ENCODE measurements at regions not wholly inside any gene's neighbourhood (a gene's known extent, or its start where the extent isn't known, plus 50 kb on each side); places are given as distances from the start of the nearest gene placed in this dataset.

DNA sequence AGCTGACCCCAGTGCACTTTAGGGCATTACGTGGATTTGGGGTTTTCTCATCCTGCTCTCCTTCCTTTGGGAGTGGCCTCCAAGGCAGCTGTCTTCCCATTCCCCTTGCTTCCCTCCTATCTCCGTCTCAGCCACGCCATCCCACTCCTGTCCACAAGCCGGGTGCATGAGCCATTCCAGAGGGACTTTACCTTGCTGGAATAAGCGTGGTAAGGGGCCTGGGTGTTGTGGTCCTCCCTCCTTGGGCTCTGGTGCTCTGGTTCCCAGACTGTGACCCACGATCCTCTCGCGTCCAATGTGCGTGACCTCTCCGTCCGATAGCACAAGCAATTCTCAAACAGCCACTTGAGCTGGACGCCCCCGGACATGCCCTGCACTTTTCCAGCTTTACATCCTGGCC is 60.6 kb upstream of the NKX2-2 start:
- H3K18ac ChIP-seq (ENCODE audit: insufficient read length, low read depth, low read length) = no peak overlapping the region
- no peak overlapping the region for H3K23ac ChIP-seq (ENCODE audit: insufficient read length, low read depth, low read length)
- H3K27me3 ChIP-seq (ENCODE audit: insufficient read depth, low read length) = no peaks in the 10 kb centered on the region
- H2BK12ac ChIP-seq (ENCODE audit: insufficient read length, low read depth, low read length) = no peak overlapping the region
- no peak overlapping the region for H3K4me2 ChIP-seq (ENCODE audit: insufficient read depth, insufficient read length, low read length)
- H3K14ac ChIP-seq (ENCODE audit: insufficient read depth, low read length) = no peak overlapping the region
- no peak overlapping the region for H2BK5ac ChIP-seq (ENCODE audit: insufficient read length, low read length)
- H4K20me1 ChIP-seq (ENCODE audit: control insufficient read depth, insufficient read depth, insufficient read length) = no peaks in the 10 kb centered on the region
- no peak overlapping the region for H3K4ac ChIP-seq (ENCODE audit: low read depth, low read length)
- no peak overlapping the region for H4K5ac ChIP-seq (ENCODE audit: insufficient read length, low read depth, low read length)
- peaks cover 29% of the 10 kb centered on the region for H3K27me3 Mint-ChIP-seq (ENCODE audit: low read depth)
- no peak overlapping the region for H3K9ac ChIP-seq (ENCODE audit: extremely low read depth, insufficient read length, low read length)
- no peak overlapping the region for H3T11ph ChIP-seq (ENCODE audit: low read length)
- H3K23me2 ChIP-seq (ENCODE audit: insufficient read length, low read depth, low read length, poor library complexity, severe bottlenecking) = no peaks in the 10 kb centered on the region
- no peak overlapping the region for H2AK5ac ChIP-seq (ENCODE audit: insufficient read length, low read length)
- no peak overlapping the region for H4K8ac ChIP-seq (replicated peaks; ENCODE audit: insufficient read length, low read depth, low read length)
- no peak for TF ChIP-seq CTCF (conservative IDR thresholded peaks at IDR 0.05)
- no peak overlapping the region for H3K56ac ChIP-seq (ENCODE audit: insufficient read length, low read depth, low read length)
- no peaks in the 10 kb centered on the region for H3K9me3 ChIP-seq (ENCODE audit: control insufficient read depth, low read depth, low read length)
- H3K9me3 Mint-ChIP-seq = peaks cover 0 to 2% of the 10 kb centered on the region in 2 experiments; a peak in 1 of 5 replicates
- no peak overlapping the region for H2BK120ac ChIP-seq (ENCODE audit: low read depth, low read length, poor library complexity, severe bottlenecking)
- H3K4me3 Mint-ChIP-seq = no peak overlapping the region
- H4K91ac ChIP-seq (ENCODE audit: insufficient read length, low read depth, low read length) = no peak overlapping the region
- H2BK20ac ChIP-seq (ENCODE audit: low read depth, low read length, poor library complexity, severe bottlenecking) = no peak overlapping the region
- H3K79me2 ChIP-seq (ENCODE audit: insufficient read depth, low read length) = no peaks in the 10 kb centered on the region
- no peak overlapping the region; a peak in 1 of 7 replicates for H3K27ac Mint-ChIP-seq
- peaks cover 24% of the 10 kb centered on the region in 2 experiments for H3K4me1 Mint-ChIP-seq
- no peak overlapping the region for H3K27ac ChIP-seq (ENCODE audit: insufficient read length, low read depth, low read length)
- H3K36me3 Mint-ChIP-seq (ENCODE audit: insufficient read depth in 1 of 3, low read depth in 3 of 3) = no peaks in the 10 kb centered on the region
- H2BK15ac ChIP-seq (ENCODE audit: low read depth, low read length) = no peak overlapping the region
- peaks cover 16% of the 10 kb centered on the region; the same call in 1 of the 2 replicates for H3K4me1 ChIP-seq (ENCODE audit: insufficient read depth, low read length)
- no peak for DNase-seq
- H2AFZ ChIP-seq (ENCODE audit: low read length) = no peak overlapping the region
- no peaks in the 10 kb centered on the region for H3K79me1 ChIP-seq (ENCODE audit: insufficient read depth, low read depth, low read length, poor library complexity, severe bottlenecking)
- no CpG with 5 or more reads among the region's 13 CpGs for WGBS (ENCODE audit: extremely low coverage, insufficient read length, low lambda C conversion rate)

Measured in H9 (cell line).